ENCODE measurements at regions not wholly inside any gene's neighbourhood (a gene's known extent, or its start where the extent isn't known, plus 50 kb on each side); places are given as distances from the start of the nearest gene placed in this dataset.

- ATAC-seq (no peak), DNase-seq (ENCODE audit: low spot score in 2 of 2) (no peak)
- Mint-ChIP-seq H3K36me3 (peaks cover 0 to 5% of the 10 kb centered on the region in 2 donors), H3K27ac (no peak overlapping the region), H3K9me3 (peaks cover 19 to 21% of the 10 kb centered on the region in 2 donors)
Observed at GRCh38 chr16:63372815-63373214, 1336.6 kb upstream of the CDH8 start.

GRCh38 chr16:63372283-63372682 is 1336.0 kb upstream of the CDH8 start:
- H3K27ac Mint-ChIP-seq, result no peak overlapping the region
- DNase-seq (ENCODE audit: low spot score in 2 of 2) (no peak), ATAC-seq (no peak)
- peaks cover 16 to 18% of the 10 kb centered on the region in 2 donors for H3K9me3 Mint-ChIP-seq
- H3K36me3 Mint-ChIP-seq, result peaks cover 0 to 5% of the 10 kb centered on the region in 2 donors

- no peak for ATAC-seq
- no peak for DNase-seq (ENCODE audit: low spot score in 2 of 2)
- Mint-ChIP-seq H3K36me3 (no peaks in the 10 kb centered on the region), H3K9me3 (peaks cover 0 to 7% of the 10 kb centered on the region in 2 donors), H3K27ac (no peak overlapping the region)
Observed at GRCh38 chr16:63365649-63366304, 1329.5 kb upstream of the CDH8 start.

- ATAC-seq (no peak), DNase-seq (ENCODE audit: low spot score in 2 of 2) (no peak)
- Mint-ChIP-seq H3K9me3 (peaks cover 0 to 3% of the 10 kb centered on the region in 2 donors), H3K27ac (no peak overlapping the region), H3K36me3 (no peaks in the 10 kb centered on the region)
Observed at GRCh38 chr16:63363738-63364137, 1327.5 kb upstream of the CDH8 start.

GRCh38 chr16:63361032-63361624 is 1324.9 kb upstream of the CDH8 start:
- DNase-seq (ENCODE audit: low spot score in 2 of 2), result no peak

GRCh38 chr16:63349961-63350360 is 1313.7 kb upstream of the CDH8 start:
- Mint-ChIP-seq H3K27ac (no peak overlapping the region), H3K36me3 (no peaks in the 10 kb centered on the region), H3K9me3 (peaks cover 9 to 23% of the 10 kb centered on the region in 2 donors)
- no peak for ATAC-seq
- no peak for DNase-seq (ENCODE audit: low spot score in 2 of 2)

More at GRCh38 chr16:63361032-63361624, 1324.9 kb upstream of the CDH8 start:
- ATAC-seq, result no peak
- Mint-ChIP-seq H3K9me3 (peaks cover 0 to 6% of the 10 kb centered on the region in 2 donors), H3K36me3 (no peaks in the 10 kb centered on the region), H3K27ac (no peak overlapping the region)

- ATAC-seq, result no peak
- Mint-ChIP-seq H3K27ac (no peak overlapping the region), H3K9me3 (peaks cover 23 to 30% of the 10 kb centered on the region in 2 donors), H3K36me3 (no peaks in the 10 kb centered on the region)
- DNase-seq (ENCODE audit: low spot score in 2 of 2), result no peak
Observed at GRCh38 chr16:63346000-63346399, 1309.8 kb upstream of the CDH8 start.

GRCh38 chr16:63337264-63337663 is 1301.0 kb upstream of the CDH8 start:
- DNase-seq (ENCODE audit: low spot score in 2 of 2) (no peak), ATAC-seq (no peak)
- Mint-ChIP-seq H3K27ac (no peak overlapping the region), H3K36me3 (peaks cover 5 to 14% of the 10 kb centered on the region in 2 donors), H3K9me3 (peaks cover 34% of the 10 kb centered on the region in 2 donors)

GRCh38 chr16:63331111-63331510 is 1294.9 kb upstream of the CDH8 start:
- DNase-seq (ENCODE audit: low spot score in 2 of 2) (no peak), ATAC-seq (no peak)
- H3K27ac Mint-ChIP-seq, result no peak overlapping the region
- peaks cover 0 to 12% of the 10 kb centered on the region in 2 donors for H3K36me3 Mint-ChIP-seq
- H3K9me3 Mint-ChIP-seq, result peaks cover 20 to 22% of the 10 kb centered on the region in 2 donors

- Mint-ChIP-seq H3K36me3 (no peaks in the 10 kb centered on the region), H3K9me3 (peaks cover 10 to 16% of the 10 kb centered on the region in 2 donors), H3K27ac (no peak overlapping the region)
Observed at GRCh38 chr16:63326736-63327339, 1290.6 kb upstream of the CDH8 start.

GRCh38 chr16:63323722-63324705 is 1287.8 kb upstream of the CDH8 start:
- H3K9me3 Mint-ChIP-seq, result peaks cover 11 to 19% of the 10 kb centered on the region in 2 donors
- H3K36me3 Mint-ChIP-seq, result no peaks in the 10 kb centered on the region
- ATAC-seq, result no peak
- no peak for DNase-seq (ENCODE audit: low spot score in 2 of 2)
- no peak overlapping the region for H3K27ac Mint-ChIP-seq

More at GRCh38 chr16:63326736-63327339, 1290.6 kb upstream of the CDH8 start:
- no peak for DNase-seq (ENCODE audit: low spot score in 2 of 2)
- no peak for ATAC-seq

GRCh38 chr16:63323055-63323454 is 1286.8 kb upstream of the CDH8 start:
- DNase-seq (ENCODE audit: low spot score in 2 of 2) (no peak), ATAC-seq (no peak)
- Mint-ChIP-seq H3K36me3 (no peaks in the 10 kb centered on the region), H3K9me3 (peaks cover 13 to 19% of the 10 kb centered on the region in 2 donors), H3K27ac (no peak overlapping the region)

GRCh38 chr16:63315229-63315628 is 1279.0 kb upstream of the CDH8 start:
- peaks cover 20 to 26% of the 10 kb centered on the region in 2 donors for H3K9me3 Mint-ChIP-seq
- no peak overlapping the region for H3K27ac Mint-ChIP-seq
- DNase-seq (ENCODE audit: low spot score in 2 of 2) (no peak), ATAC-seq (no peak)
- no peaks in the 10 kb centered on the region for H3K36me3 Mint-ChIP-seq

GRCh38 chr16:63312346-63312745 is 1276.1 kb upstream of the CDH8 start:
- ATAC-seq, result no peak
- Mint-ChIP-seq H3K27ac (no peak overlapping the region), H3K9me3 (peaks cover 14 to 18% of the 10 kb centered on the region in 2 donors), H3K36me3 (no peaks in the 10 kb centered on the region)
- no peak for DNase-seq (ENCODE audit: low spot score in 2 of 2)

GRCh38 chr16:63311313-63311712 is 1275.1 kb upstream of the CDH8 start:
- DNase-seq (ENCODE audit: low spot score in 2 of 2), result no peak
- no peaks in the 10 kb centered on the region for H3K36me3 Mint-ChIP-seq
- H3K9me3 Mint-ChIP-seq, result peaks cover 14 to 16% of the 10 kb centered on the region in 2 donors
- H3K27ac Mint-ChIP-seq, result no peak overlapping the region
- no peak for ATAC-seq

- H3K27ac Mint-ChIP-seq, result no peak overlapping the region
- no peak for DNase-seq (ENCODE audit: low spot score in 2 of 2)
- peaks cover 22% of the 10 kb centered on the region in 2 donors for H3K9me3 Mint-ChIP-seq
- no peak for ATAC-seq
- H3K36me3 Mint-ChIP-seq, result no peaks in the 10 kb centered on the region
Observed at GRCh38 chr16:63302811-63303210, 1266.6 kb upstream of the CDH8 start.
